ENCODE measurements at regions not wholly inside any gene's neighbourhood (a gene's known extent, or its start where the extent isn't known, plus 50 kb on each side); places are given as distances from the start of the nearest gene placed in this dataset.

GRCh38 chr14:65360144-65360784, 52.3 kb upstream of the FUT8 start:
- no peak for DNase-seq

GRCh38 chr14:65361920-65362319, 50.6 kb upstream of the FUT8 start:
- DNase-seq = no peak
